IMR-90 (cell line): ENCODE measurements at regions not wholly inside any gene's neighbourhood (a gene's known extent, or its start where the extent isn't known, plus 50 kb on each side); places are given as distances from the start of the nearest gene placed in this dataset.

ENCODE experiments used
- BHLHE40 ChIP-seq: fragments of 150-350 bp; IDR thresholded peaks from 2 replicates; pipeline ENCODE4 v1.6.1; 2016; ENCODE audit warnings: mild to moderate bottlenecking, low read depth, low read length
- CEBPB ChIP-seq: IDR thresholded peaks from 2 replicates; pipeline ENCODE4 v1.6.1; 2012; ENCODE audit warnings: low read depth, low read length, improper control_type of control experiment
- ELK1 ChIP-seq: fragments of 150-350 bp; IDR thresholded peaks from 2 replicates; pipeline ENCODE4 v1.6.1; 2016; ENCODE audit warnings: low read depth, mild to moderate bottlenecking, low read length, moderate library complexity, borderline replicate concordance
- FOS ChIP-seq: fragments of 150-350 bp; IDR thresholded peaks from 2 replicates; pipeline ENCODE4 v1.6.1; 2016; ENCODE audit warnings: low read depth, low read length
- MAZ ChIP-seq: IDR thresholded peaks from 2 replicates; pipeline ENCODE4 v1.6.1; 2012; ENCODE audit warnings: low read depth, mild to moderate bottlenecking, low read length, improper control_type of control experiment, moderate library complexity, borderline replicate concordance
- MXI1 ChIP-seq: IDR thresholded peaks from 2 replicates; pipeline ENCODE4 v1.6.1; 2012; ENCODE audit warnings: low read depth, mild to moderate bottlenecking, low read length, moderate library complexity, borderline replicate concordance
- NFE2L2 ChIP-seq: fragments of 150-350 bp; IDR thresholded peaks from 2 replicates; pipeline ENCODE4 v1.6.1; 2016; ENCODE audit warnings: low read depth, mild to moderate bottlenecking, low read length
- POLR2A ChIP-seq: IDR thresholded peaks from 2 replicates; pipeline ENCODE4 v1.6.1; 2012; ENCODE audit warnings: mild to moderate bottlenecking, low read depth, low read length
- RAD21 ChIP-seq: IDR thresholded peaks from 2 replicates; pipeline ENCODE4 v1.6.1; 2012; ENCODE audit warnings: low read length, improper control_type of control experiment
- RCOR1 ChIP-seq: IDR thresholded peaks from 2 replicates; pipeline ENCODE4 v1.6.1; 2012; ENCODE audit warnings: mild to moderate bottlenecking, low read length, improper control_type of control experiment; ENCODE audit not compliant: insufficient replicate concordance
- RFX5 ChIP-seq: IDR thresholded peaks from 2 replicates; pipeline ENCODE4 v1.8.0; 2012; ENCODE audit warnings: low read depth, mild to moderate bottlenecking, low read length, moderate library complexity
- SMC3 ChIP-seq: fragments of 150-350 bp; IDR thresholded peaks from 2 replicates; pipeline ENCODE4 v1.6.1; 2016; ENCODE audit warnings: low read depth, mild to moderate bottlenecking, antibody characterized with exemption, low read length, moderate library complexity
- TF ChIP-seq, protein P1 (sequence below): conservative IDR thresholded peaks from 2 replicates; pipeline ENCODE4 v1.5.1; 2012; ENCODE audit warnings: mild to moderate bottlenecking, low read depth, low read length, improper control_type of control experiment
- TF ChIP-seq, protein P2 (sequence below): fragments of 150-350 bp; IDR thresholded peaks from 2 replicates; pipeline ENCODE4 v1.6.1; 2017; ENCODE audit warnings: mild to moderate bottlenecking, antibody characterized with exemption, low read length, low read depth

DNA sequence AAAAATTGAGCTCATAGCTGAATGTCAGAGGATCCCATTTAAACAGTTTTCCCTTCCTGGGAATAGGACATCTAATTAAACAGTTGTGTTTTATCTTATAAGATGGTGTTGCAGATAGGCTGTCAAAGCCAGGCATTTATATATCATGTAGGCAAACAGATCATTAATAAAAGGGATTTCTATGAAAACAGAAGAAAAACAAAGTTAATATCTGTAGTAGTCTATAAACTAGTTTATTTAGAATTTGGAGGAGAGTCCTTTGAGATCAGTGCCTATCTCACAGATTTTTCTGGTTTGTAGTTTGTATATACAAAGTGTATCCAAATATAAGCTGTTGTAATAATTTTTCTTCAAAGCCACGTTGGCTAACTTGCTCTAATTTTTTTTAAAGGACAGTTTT is 1738.2 kb upstream of the PIK3C3 start:
- TF ChIP-seq POLR2A (no peak), MXI1 (no peak), RAD21 (no peak), CEBPB (no peak), ELK1 (no peak), NFE2L2 (no peak), BHLHE40 (no peak), RFX5 (no peak), SMC3 (no peak), RCOR1 (no peak), FOS (no peak), MAZ (no peak)
- TF ChIP-seq, protein P1, sequence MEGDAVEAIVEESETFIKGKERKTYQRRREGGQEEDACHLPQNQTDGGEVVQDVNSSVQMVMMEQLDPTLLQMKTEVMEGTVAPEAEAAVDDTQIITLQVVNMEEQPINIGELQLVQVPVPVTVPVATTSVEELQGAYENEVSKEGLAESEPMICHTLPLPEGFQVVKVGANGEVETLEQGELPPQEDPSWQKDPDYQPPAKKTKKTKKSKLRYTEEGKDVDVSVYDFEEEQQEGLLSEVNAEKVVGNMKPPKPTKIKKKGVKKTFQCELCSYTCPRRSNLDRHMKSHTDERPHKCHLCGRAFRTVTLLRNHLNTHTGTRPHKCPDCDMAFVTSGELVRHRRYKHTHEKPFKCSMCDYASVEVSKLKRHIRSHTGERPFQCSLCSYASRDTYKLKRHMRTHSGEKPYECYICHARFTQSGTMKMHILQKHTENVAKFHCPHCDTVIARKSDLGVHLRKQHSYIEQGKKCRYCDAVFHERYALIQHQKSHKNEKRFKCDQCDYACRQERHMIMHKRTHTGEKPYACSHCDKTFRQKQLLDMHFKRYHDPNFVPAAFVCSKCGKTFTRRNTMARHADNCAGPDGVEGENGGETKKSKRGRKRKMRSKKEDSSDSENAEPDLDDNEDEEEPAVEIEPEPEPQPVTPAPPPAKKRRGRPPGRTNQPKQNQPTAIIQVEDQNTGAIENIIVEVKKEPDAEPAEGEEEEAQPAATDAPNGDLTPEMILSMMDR = no peak
- TF ChIP-seq, protein P2, sequence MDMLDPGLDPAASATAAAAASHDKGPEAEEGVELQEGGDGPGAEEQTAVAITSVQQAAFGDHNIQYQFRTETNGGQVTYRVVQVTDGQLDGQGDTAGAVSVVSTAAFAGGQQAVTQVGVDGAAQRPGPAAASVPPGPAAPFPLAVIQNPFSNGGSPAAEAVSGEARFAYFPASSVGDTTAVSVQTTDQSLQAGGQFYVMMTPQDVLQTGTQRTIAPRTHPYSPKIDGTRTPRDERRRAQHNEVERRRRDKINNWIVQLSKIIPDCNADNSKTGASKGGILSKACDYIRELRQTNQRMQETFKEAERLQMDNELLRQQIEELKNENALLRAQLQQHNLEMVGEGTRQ = no peak
